ENCODE measurements at regions not wholly inside any gene's neighbourhood (a gene's known extent, or its start where the extent isn't known, plus 50 kb on each side); places are given as distances from the start of the nearest gene placed in this dataset.

DNA sequence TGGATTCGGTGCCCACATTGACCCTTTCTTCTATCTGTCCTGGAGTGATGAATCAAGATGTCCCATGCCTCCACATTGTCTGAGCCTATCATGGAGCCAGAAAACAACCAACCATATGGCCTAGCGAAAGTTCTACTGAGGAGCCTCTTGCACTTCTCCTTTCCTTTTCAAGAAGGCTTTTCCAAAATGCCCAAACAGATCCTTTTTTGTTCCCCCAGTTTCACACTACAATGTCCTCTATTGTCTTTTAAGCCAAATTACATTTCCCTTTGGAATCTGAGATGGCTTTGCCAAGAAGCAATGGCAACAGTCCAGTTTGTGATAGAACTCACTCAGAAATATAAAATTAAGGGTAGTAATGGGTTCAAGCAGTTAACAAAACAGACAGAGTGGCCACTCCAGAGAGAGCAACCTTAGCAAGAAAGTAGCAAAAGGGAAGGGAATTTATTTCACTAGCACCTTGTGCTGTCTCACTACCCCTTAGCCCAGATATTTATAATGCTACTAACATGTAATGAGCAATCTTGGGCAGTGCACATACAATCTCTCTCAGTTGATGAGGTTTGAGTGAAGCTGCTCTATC is 194.6 kb upstream of the PDE1C start:
- no peak for DNase-seq (ENCODE audit: low read depth)

DNA sequence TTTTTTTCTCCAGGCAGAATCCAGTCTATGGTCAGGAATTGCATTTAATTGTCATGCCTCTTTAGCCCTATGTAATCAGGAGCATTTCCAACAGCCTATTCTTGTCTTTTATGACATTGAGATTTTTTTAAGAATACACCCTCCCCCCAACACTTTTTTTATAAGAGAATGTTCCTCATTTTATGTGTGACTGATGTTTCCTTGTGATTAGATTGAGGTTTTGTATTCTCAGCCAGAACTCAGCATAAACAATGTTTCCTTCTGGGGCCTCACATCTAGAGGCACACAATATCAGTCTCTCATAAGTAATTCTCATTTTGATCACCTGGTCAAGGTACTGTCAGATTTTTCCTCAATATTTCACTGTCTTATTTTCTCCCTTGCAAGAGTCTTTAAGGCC is 193.4 kb upstream of the PDE1C start:
- no peak for DNase-seq (ENCODE audit: low read depth)

- DNase-seq (ENCODE audit: low read depth) = no peak
Observed at GRCh38 chr7:32262315-32262714, 192.1 kb upstream of the PDE1C start.

DNA sequence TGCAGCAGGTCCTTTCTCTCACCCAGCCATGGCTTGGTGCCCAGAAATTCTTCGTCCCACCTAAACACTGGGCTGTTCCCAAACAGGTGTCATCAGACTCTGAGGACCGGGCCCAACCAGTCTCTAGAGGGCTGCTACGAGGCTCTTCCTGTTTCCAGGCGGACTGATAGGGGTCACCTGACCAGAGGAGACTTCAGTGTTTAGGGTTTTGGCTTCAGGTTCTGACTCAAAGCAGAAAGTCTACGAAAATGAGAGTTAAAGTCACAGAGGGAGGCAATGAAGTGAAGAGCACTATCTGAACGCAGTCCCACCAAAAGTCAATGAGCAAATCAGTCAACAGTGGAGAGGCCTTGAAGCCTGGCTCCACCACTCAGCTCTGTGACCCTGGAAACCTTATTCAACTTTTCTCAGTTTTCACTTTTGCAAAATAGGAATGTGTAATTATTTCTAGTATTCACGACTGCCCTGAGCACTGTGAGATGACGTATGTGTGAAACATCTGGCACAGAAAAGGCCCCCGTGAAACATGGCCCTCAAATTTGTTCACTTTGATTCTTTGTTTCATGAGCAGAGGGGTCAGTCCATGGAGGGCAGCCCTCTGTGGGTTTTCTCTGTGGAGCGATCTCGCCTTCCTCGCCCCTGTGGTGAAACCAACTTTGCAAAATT is 189.9 kb upstream of the PDE1C start:
- DNase-seq (ENCODE audit: low read depth) = no peak

DNA sequence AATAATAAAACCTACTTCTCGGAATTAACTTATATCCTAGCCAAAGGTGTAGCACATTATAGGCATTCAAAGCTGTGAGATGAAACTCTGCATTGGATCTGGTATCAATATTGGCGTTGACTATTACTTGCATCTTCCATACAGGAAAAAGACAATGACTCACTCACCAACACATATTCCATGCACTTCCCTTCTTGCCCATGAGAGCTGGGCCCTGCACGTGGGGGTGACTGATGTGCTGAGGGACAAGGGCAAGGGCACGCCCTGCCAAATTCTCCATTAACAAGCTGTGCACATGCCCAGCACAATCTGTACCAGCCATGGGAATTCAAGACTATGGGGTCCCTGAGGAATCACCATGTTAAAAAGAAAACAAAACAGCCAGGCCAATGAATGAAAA is 188.1 kb upstream of the PDE1C start:
- no peak for DNase-seq (ENCODE audit: low read depth)

DNA sequence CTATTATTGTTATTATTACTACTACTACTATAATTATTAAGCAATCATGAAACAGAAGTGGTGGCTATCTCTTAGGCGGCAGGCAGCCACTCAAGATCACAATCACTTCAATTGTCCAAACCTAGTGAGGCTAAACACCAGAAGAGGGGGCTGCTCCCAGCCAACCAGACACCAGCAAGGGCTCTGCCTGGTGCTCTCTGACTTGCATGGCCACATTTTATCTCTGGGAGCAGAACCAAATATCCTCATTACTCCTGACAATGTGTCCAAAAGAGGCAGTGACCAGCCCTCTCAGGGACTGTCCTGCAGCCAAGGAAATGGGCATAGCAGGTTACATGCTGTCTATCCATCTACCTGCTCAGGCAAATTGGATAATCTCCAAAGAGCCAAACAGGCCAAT is 187.4 kb upstream of the PDE1C start:
- no peak for DNase-seq (ENCODE audit: low read depth)

DNA sequence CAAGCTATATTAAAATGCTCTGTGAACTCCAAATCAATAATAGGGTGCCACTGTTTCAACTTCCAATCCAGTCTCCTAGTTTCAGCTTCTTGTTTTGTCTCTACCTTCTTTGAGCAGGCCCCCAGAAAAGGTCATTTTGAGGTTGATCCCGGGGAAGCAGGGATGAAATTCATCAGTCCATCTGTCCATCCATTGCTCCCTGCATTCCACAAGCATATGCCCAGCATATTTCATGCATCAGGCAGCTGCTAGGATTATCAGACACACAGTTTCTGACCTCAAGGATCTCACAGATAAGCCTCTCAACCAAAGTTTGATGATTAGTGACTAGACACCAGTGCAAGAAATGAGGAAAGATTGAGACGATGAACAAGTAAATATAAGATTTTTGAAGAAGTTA is 186.6 kb upstream of the PDE1C start:
- no peak for DNase-seq (ENCODE audit: low read depth)

DNA sequence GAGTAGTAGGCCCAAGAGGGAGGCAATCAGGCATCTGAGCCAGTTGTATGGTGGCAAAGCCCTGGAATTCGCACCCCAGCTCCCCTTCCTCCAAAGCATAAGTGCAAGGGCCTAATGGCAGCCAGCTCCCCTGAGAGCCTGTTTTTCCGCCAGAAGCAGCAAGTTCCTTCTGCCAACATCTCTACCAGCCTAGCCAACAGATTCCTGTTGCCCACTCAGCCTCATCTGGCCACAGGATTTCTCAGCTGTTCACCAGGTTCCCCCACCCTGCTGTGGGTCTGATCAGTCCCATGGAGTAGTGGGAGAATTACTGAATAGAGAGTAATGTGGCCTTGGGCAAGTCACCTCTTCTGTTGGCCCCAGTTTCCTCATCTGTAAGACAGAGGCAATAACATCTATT is 186.2 kb upstream of the PDE1C start:
- no peak for DNase-seq (ENCODE audit: low read depth)

DNA sequence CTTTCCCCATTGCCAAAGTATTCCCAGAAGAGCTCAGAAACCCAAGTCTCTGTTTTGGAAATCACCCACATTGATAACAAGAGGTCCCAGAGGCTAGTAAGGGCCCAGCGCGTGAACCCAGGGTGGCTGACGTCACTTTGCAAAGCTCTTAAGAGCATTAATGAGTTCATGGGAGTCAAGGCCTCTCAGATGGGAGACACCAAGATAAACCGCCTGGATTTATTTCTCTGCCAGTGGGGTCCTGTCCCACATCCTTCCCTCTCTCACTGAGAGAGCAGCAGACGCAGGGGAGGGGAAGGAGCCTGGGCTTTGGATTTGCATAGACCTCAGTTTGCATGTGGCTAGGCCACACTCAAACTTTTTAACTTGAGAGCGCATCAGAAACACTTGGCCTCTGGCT is 184.8 kb upstream of the PDE1C start:
- no peak for DNase-seq (ENCODE audit: low read depth)

- DNase-seq (ENCODE audit: low read depth) = no peak
Observed at GRCh38 chr7:32253299-32253698, 183.1 kb upstream of the PDE1C start.

DNA sequence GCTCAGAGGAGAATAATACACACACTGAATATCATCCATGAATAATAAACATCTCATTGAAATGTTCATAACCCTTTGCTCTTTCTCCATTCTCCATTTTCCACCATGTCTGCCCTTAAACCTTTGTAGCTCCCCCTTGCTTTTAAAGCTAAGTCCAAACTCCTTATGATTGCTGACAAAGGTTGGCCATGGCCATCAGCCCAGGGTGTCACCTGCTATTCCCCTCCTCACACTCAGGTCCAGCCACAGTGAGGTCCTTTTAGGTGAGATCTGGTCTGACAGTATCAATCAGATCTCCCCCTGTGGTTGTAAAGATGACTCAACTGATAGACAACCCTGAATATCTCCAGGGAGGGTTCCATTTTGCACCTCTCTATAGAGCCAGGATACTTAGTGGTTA is 181.5 kb upstream of the PDE1C start:
- no peak for DNase-seq (ENCODE audit: low read depth)

DNA sequence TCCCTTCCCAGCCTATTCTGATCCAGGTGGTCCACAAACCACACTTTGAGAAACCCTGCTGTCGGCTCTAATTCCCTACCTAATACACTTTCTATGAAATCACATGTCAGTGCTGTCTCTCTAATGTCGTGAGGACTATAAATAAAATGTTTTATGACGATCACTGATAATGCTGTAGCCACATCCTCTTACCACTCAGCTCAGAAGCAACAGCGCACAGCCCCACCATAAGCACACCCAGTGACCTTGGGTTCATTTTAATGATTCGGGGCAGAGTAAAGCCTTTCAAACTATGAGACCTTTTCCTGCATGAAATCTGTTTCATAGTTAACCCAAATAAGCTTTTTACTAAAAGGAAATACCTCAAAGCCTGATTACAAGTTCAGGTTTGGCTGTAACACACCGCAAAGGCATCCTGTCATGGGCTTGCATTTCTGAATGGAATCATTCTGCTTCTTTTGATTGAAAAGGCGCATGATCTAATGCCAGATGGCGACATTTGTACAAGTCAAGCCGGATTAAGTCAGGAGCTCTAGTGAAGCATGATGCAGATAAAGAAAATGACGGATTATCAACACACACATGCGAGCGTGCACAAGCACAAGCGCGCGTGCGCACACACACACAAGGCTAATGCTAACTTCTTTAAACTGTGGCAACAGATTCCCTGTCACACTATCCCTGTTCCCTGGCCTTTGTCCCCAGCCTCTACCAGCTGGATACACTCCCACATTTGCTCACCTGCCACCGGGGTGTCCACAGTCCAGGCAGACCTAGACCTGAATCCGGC is 180.5 kb upstream of the PDE1C start:
- no peak for DNase-seq (ENCODE audit: low read depth)

- DNase-seq (ENCODE audit: low read depth) = no peak
Observed at GRCh38 chr7:32250003-32250402, 179.8 kb upstream of the PDE1C start.

DNA sequence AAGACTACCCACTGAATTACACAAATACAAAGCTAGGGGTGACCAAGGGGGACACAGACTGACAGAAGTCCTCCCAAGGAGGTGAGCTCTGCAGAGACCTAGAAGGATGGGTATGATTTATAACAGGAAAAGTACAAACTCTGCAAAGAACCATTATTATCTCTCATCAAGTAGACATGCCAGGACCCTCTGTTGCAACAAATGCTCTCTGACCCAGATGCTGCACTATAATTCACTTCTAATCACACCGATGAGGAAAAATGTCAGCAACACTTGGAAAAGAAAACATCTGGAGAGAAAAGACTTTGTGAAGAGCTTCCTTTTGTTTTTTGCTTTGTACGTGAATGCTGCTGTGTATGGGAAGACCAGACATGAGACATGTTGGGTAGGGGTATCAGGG is 178.3 kb upstream of the PDE1C start:
- DNase-seq (ENCODE audit: low read depth) = no peak

- no peak for DNase-seq (ENCODE audit: low read depth)
Observed at GRCh38 chr7:32244806-32245345, 174.7 kb upstream of the PDE1C start.

DNA sequence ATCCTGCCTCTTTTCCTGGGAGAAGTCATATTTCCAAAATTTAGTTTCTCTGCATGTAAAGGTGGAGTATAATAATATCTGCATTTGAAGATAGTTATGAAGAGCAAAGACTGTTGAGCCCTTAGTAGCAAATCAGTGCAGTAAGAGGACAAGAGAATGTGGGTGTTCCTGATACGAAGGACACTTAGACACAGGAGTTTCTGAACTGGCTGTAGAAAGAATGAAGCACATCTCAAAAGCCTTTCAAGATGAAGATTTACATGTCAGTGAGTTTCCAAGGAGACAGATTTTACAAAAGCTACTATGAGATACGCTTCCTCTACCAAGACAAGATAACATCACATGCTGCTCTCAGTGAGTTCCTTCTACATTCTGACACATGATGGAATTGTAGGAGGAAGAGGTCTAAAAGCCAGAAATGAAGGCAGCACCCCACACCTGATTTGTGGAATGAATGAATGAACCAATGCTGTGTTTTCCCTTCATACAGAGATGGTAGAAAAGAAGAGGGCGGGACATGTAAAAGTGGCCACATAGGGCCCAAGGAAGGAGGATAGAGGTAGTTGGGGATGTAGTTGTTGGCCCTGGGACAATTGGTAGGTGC is 173.6 kb upstream of the PDE1C start:
- no peak for DNase-seq (ENCODE audit: low read depth)

DNA sequence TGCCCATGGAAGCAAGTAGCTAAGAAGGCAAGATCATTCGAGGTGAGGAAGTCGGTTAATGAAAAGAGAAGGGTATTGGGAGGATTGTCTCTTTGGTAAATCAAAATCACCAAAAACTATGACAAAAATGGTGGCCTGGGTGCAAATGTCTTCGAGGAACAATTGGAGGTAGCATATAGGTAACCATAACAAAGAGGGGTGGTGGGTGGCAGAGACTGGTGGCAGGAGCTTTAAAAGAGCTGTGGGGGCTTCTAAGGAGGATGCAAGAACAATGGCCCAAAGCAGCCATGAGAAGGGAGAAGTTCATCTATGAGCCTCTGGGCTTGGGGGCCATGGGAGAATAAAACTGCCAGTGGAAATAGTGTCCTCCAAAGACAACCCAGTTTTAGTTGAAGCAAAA is 172.2 kb upstream of the PDE1C start:
- DNase-seq (ENCODE audit: low read depth) = no peak

- no peak for DNase-seq (ENCODE audit: low read depth)
Observed at GRCh38 chr7:32241636-32242035, 171.4 kb upstream of the PDE1C start.

- DNase-seq (ENCODE audit: low read depth) = no peak
Observed at GRCh38 chr7:32239764-32240163, 169.6 kb upstream of the PDE1C start.

- DNase-seq (ENCODE audit: low read depth) = no peak
Observed at GRCh38 chr7:32228601-32229000, 158.4 kb upstream of the PDE1C start.

DNA sequence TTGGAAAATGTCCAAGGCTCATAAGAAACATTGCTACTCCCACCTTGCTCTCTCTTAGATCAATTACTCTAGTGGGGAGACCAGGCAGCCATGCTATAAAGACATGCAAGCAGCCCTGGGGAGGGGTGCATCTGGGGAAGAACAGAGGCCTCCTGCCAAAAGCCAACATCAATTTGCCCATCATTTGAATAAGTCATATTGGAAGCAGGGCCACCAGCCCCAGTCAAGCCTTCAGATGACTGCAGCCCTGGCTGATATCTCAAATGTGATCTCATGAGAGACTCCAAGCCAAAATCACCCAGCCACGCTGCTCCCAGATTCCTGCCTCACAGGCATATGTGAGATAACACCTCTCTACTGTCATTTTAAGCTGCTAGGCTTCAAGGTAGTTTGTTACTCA is 157.5 kb upstream of the PDE1C start:
- DNase-seq (ENCODE audit: low read depth) = no peak

DNA sequence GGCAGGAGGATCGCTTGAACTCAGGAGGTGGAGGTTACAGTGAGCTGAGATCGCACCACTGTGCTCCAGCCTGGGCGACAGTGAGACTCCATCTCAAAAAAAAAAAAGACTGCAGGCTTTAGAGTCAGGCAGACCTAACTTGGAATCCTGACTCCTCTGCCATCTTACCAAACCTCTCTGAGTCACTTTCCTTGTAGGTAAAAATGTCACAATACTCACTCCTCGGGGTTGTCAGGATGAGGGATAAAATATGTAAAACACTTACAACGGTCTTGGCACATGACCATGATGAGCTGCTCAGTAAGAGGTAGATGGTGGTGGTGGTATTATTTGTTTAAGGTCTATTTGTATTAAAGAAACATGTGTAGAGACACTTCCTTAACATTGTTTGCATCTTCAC is 154.1 kb upstream of the PDE1C start:
- no peak for DNase-seq (ENCODE audit: low read depth)

- DNase-seq (ENCODE audit: low read depth) = no peak
Observed at GRCh38 chr7:32223721-32224120, 153.5 kb upstream of the PDE1C start.

Measured in stimulated activated CD8-positive, alpha-beta memory T cell treated with anti-CD3 and anti-CD28 coated beads, Interleukin-15, amount 100 ng/mL, for 1 hour (primary cell).